ENCODE measurements at regions not wholly inside any gene's neighbourhood (a gene's known extent, or its start where the extent isn't known, plus 50 kb on each side); places are given as distances from the start of the nearest gene placed in this dataset.

GRCh38 chr3:118544458-118544857, 490.2 kb downstream of the IGSF11 start:
- Mint-ChIP-seq H3K4me1 (ENCODE audit: low read depth, unreplicated experiment) (peaks cover 48% of the 10 kb centered on the region), H3K4me3 (ENCODE audit: unreplicated experiment) (no peak overlapping the region), H3K9me3 (ENCODE audit: unreplicated experiment) (peaks cover 41% of the 10 kb centered on the region), H3K27ac (ENCODE audit: unreplicated experiment) (peak overlapping the region; percentile 22), H3K27me3 (ENCODE audit: insufficient read depth, unreplicated experiment) (no peaks in the 10 kb centered on the region), H3K36me3 (ENCODE audit: insufficient read depth, unreplicated experiment) (peaks cover 24% of the 10 kb centered on the region)
- no peaks in the 10 kb centered on the region; the same call in 1 of the 2 replicates for H3K36me3 ChIP-seq (ENCODE audit: control insufficient read depth, insufficient read depth, low read length)
- intact Hi-C loops (cut with micrococcal nuclease; ENCODE audit: unreplicated experiment): no loop called here
- peaks cover 8% of the 10 kb centered on the region for H3K9me3 ChIP-seq
- ChIA-PET CTCF (no interaction called here), POLR2A (no interaction called here)
- no TSS peak for BruUV-seq (replicated peaks)
- no peaks in the 10 kb centered on the region for H3K27me3 ChIP-seq (replicated peaks; ENCODE audit: control insufficient read depth, insufficient read depth, low read length)
- peaks cover 34% of the 10 kb centered on the region for H3K4me1 ChIP-seq
- DNase-seq: no peak
- H3K4me3 ChIP-seq (ENCODE audit: low read depth, low read length): no peak overlapping the region
- TF ChIP-seq CTCF (IDR thresholded peaks at IDR 0.05; ENCODE audit: insufficient read depth in 1 of 2, low read depth in 1 of 2, low read length in 1 of 2, severe bottlenecking in 1 of 2, unreplicated experiment in 1 of 2): no peak

GRCh38 chr3:118548434-118548833, 486.2 kb downstream of the IGSF11 start:
- Mint-ChIP-seq H3K27ac (ENCODE audit: unreplicated experiment) (no peak overlapping the region), H3K27me3 (ENCODE audit: insufficient read depth, unreplicated experiment) (no peaks in the 10 kb centered on the region), H3K36me3 (ENCODE audit: insufficient read depth, unreplicated experiment) (peaks cover 4% of the 10 kb centered on the region), H3K4me3 (ENCODE audit: unreplicated experiment) (no peak overlapping the region), H3K4me1 (ENCODE audit: low read depth, unreplicated experiment) (peaks cover 24% of the 10 kb centered on the region), H3K9me3 (ENCODE audit: unreplicated experiment) (peaks cover 28% of the 10 kb centered on the region)
- no peak for DNase-seq
- H3K4me1 ChIP-seq: peaks cover 25% of the 10 kb centered on the region
- no TSS peak for BruUV-seq (replicated peaks)
- ChIA-PET CTCF (no interaction called here), POLR2A (no interaction called here)
- TF ChIP-seq CTCF (IDR thresholded peaks at IDR 0.05; ENCODE audit: insufficient read depth in 1 of 2, low read depth in 1 of 2, low read length in 1 of 2, severe bottlenecking in 1 of 2, unreplicated experiment in 1 of 2): no peak
- H3K9me3 ChIP-seq: no peaks in the 10 kb centered on the region; the same call in 1 of the 2 replicates
- no peaks in the 10 kb centered on the region for H3K27me3 ChIP-seq (replicated peaks; ENCODE audit: control insufficient read depth, insufficient read depth, low read length)
- intact Hi-C loops (cut with micrococcal nuclease; ENCODE audit: unreplicated experiment): no loop called here
- H3K4me3 ChIP-seq (ENCODE audit: low read depth, low read length): no peak overlapping the region
- no peaks in the 10 kb centered on the region; the same call in 1 of the 2 replicates for H3K36me3 ChIP-seq (ENCODE audit: control insufficient read depth, insufficient read depth, low read length)

- H3K27me3 ChIP-seq (replicated peaks; ENCODE audit: control insufficient read depth, insufficient read depth, low read length): no peaks in the 10 kb centered on the region
- peaks cover 25% of the 10 kb centered on the region for H3K4me1 ChIP-seq
- TF ChIP-seq CTCF (IDR thresholded peaks at IDR 0.05; ENCODE audit: insufficient read depth in 1 of 2, low read depth in 1 of 2, low read length in 1 of 2, severe bottlenecking in 1 of 2, unreplicated experiment in 1 of 2): no peak
- Mint-ChIP-seq H3K27me3 (ENCODE audit: insufficient read depth, unreplicated experiment) (no peaks in the 10 kb centered on the region), H3K9me3 (ENCODE audit: unreplicated experiment) (peaks cover 11% of the 10 kb centered on the region), H3K4me1 (ENCODE audit: low read depth, unreplicated experiment) (peaks cover 7% of the 10 kb centered on the region), H3K36me3 (ENCODE audit: insufficient read depth, unreplicated experiment) (no peaks in the 10 kb centered on the region), H3K4me3 (ENCODE audit: unreplicated experiment) (no peak overlapping the region), H3K27ac (ENCODE audit: unreplicated experiment) (no peak overlapping the region)
- ChIA-PET CTCF (no interaction called here), POLR2A (no interaction called here)
- intact Hi-C loops (cut with micrococcal nuclease; ENCODE audit: unreplicated experiment): no loop called here
- H3K9me3 ChIP-seq: no peaks in the 10 kb centered on the region; the same call in 1 of the 2 replicates
- no peak overlapping the region for H3K4me3 ChIP-seq (ENCODE audit: low read depth, low read length)
- DNase-seq: no peak
- H3K36me3 ChIP-seq (ENCODE audit: control insufficient read depth, insufficient read depth, low read length): no peaks in the 10 kb centered on the region; the same call in 1 of the 2 replicates
- no TSS peak for BruUV-seq (replicated peaks)
Observed at GRCh38 chr3:118550122-118550521, 484.5 kb downstream of the IGSF11 start.
